Neural progenitor cell (in vitro differentiated cells): ENCODE measurements at regions not wholly inside any gene's neighbourhood (a gene's known extent, or its start where the extent isn't known, plus 50 kb on each side); places are given as distances from the start of the nearest gene placed in this dataset.

Experiments used
- DNase-seq: peaks from one replicate; pipeline ENCODE4 v3.0.0-alpha.2; 2016; ENCODE audit warnings: low spot score
- H2AFZ ChIP-seq: fragments of 200-600 bp; sonication (generic); replicated peaks from 2 replicates; pipeline ENCODE4 v1.6.1; 2016; ENCODE audit warnings: antibody characterized with exemption
- H3F3A ChIP-seq: fragments of 200-600 bp; sonication (generic); 2 replicates; pipeline ENCODE4 v1.6.1; 2016; ENCODE audit warnings: antibody characterized with exemption, low read depth
- H3K27ac ChIP-seq: fragments of 200-600 bp; sonication (generic); 2 replicates; pipeline ENCODE4 v1.5.1; 2016; ENCODE audit warnings: mild to moderate bottlenecking
- H3K27me3 ChIP-seq: fragments of 200-600 bp; sonication (generic); 2 replicates; pipeline ENCODE4 v1.6.1; 2016; ENCODE audit warnings: mild to moderate bottlenecking, moderate library complexity
- H3K36me3 ChIP-seq: fragments of 200-600 bp; sonication (generic); 2 replicates; pipeline ENCODE4 v1.5.1; 2016
- H3K4me1 ChIP-seq: fragments of 200-600 bp; sonication (generic); 2 replicates; pipeline ENCODE4 v1.6.1; 2016; ENCODE audit warnings: mixed run types
- H3K4me2 ChIP-seq: fragments of 200-600 bp; sonication (generic); 2 replicates; pipeline ENCODE4 v1.6.1; 2016
- H3K4me3 ChIP-seq: fragments of 200-600 bp; sonication (generic); 2 replicates; pipeline ENCODE4 v1.5.1; 2016
- H3K79me2 ChIP-seq: fragments of 200-600 bp; sonication (generic); 2 replicates; pipeline ENCODE4 v1.6.1; 2016; ENCODE audit warnings: low read depth
- H3K9ac ChIP-seq: fragments of 200-600 bp; sonication (generic); 2 replicates; pipeline ENCODE4 v1.6.1; 2016
- H3K9me3 ChIP-seq: fragments of 200-600 bp; sonication (generic); 2 replicates; pipeline ENCODE4 v1.5.1; 2016; ENCODE audit warnings: low read depth
- H4K20me1 ChIP-seq: fragments of 200-600 bp; sonication (generic); 2 replicates; pipeline ENCODE4 v1.6.1; 2016; ENCODE audit warnings: low read depth
- H3K27ac Mint-ChIP-seq: 3 replicates; pipeline ENCODE4 v1.8.0; 2021; ENCODE audit warnings: mixed read lengths
- H3K27me3 Mint-ChIP-seq: 2 replicates; pipeline ENCODE4 v1.8.0; 2022; ENCODE audit warnings: low read depth, mild to moderate bottlenecking, inconsistent platforms, moderate library complexity, mixed read lengths; ENCODE audit not compliant: insufficient read depth
- H3K36me3 Mint-ChIP-seq: 3 replicates; pipeline ENCODE4 v1.8.0; 2021; ENCODE audit warnings: mixed read lengths
- H3K4me1 Mint-ChIP-seq: 3 replicates; pipeline ENCODE4 v1.8.0; 2021; ENCODE audit warnings: mixed read lengths
- H3K4me3 Mint-ChIP-seq: 3 replicates; pipeline ENCODE4 v1.8.0; 2021; ENCODE audit warnings: mild to moderate bottlenecking, moderate library complexity, mixed read lengths
- H3K9me3 Mint-ChIP-seq: 3 replicates; pipeline ENCODE4 v1.8.0; 2020; ENCODE audit warnings: mixed read lengths
- EZH2 ChIP-seq: fragments of 200-600 bp; sonication (generic); IDR thresholded peaks from 2 replicates; pipeline ENCODE4 v1.6.1; 2017; ENCODE audit warnings: antibody characterized with exemption, mild to moderate bottlenecking, moderate library complexity
- EZH2phosphoT487 ChIP-seq: fragments of 200-600 bp; sonication (generic); IDR thresholded peaks from 2 replicates; pipeline ENCODE4 v1.6.1; 2017; ENCODE audit warnings: antibody characterized with exemption
- TF ChIP-seq, protein P1 (sequence below): fragments of 200-600 bp; sonication (generic); IDR thresholded peaks from 2 replicates; pipeline ENCODE4 v1.5.1; 2017; ENCODE audit warnings: antibody characterized with exemption, mild to moderate bottlenecking

DNA sequence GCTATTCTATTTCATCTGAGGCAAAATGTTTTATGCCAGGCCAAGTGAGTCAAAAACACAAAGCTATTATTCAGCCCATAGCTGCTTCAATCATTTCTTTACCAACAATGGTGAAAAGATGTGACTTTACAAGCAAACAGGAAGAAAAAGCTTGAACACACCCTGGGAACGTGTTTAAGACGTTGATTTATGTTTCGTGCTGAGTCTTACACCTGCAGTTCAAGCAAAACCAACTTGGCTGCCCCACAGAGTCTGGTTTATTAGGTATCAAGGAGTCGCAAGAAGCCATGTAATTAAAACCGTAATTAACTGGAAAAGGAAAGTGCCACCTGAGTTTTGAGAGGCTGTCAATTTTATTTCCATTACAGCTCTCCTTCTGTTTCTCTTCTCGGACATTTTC, 295.5 kb downstream of the MEIS1 start:
- H3K4me2 ChIP-seq, result no peak overlapping the region
- Mint-ChIP-seq H3K27me3 (no peaks in the 10 kb centered on the region), H3K4me1 (no peaks in the 10 kb centered on the region), H3K9me3 (no peaks in the 10 kb centered on the region), H3K36me3 (no peaks in the 10 kb centered on the region), H3K27ac (no peak overlapping the region), H3K4me3 (no peak overlapping the region)
- H3F3A ChIP-seq, result no peaks in the 10 kb centered on the region
- no peaks in the 10 kb centered on the region for H3K79me2 ChIP-seq
- no peaks in the 10 kb centered on the region for H3K27me3 ChIP-seq
- no peak overlapping the region for H3K4me3 ChIP-seq
- no peaks in the 10 kb centered on the region for H3K36me3 ChIP-seq
- H3K27ac ChIP-seq, result no peak overlapping the region
- no peak for DNase-seq
- H3K9ac ChIP-seq, result no peak overlapping the region
- no peak for TF ChIP-seq EZH2phosphoT487
- TF ChIP-seq, protein P1, sequence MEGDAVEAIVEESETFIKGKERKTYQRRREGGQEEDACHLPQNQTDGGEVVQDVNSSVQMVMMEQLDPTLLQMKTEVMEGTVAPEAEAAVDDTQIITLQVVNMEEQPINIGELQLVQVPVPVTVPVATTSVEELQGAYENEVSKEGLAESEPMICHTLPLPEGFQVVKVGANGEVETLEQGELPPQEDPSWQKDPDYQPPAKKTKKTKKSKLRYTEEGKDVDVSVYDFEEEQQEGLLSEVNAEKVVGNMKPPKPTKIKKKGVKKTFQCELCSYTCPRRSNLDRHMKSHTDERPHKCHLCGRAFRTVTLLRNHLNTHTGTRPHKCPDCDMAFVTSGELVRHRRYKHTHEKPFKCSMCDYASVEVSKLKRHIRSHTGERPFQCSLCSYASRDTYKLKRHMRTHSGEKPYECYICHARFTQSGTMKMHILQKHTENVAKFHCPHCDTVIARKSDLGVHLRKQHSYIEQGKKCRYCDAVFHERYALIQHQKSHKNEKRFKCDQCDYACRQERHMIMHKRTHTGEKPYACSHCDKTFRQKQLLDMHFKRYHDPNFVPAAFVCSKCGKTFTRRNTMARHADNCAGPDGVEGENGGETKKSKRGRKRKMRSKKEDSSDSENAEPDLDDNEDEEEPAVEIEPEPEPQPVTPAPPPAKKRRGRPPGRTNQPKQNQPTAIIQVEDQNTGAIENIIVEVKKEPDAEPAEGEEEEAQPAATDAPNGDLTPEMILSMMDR, result no peak
- no peak for TF ChIP-seq EZH2
- no peak overlapping the region for H2AFZ ChIP-seq
- H4K20me1 ChIP-seq, result no peaks in the 10 kb centered on the region
- H3K4me1 ChIP-seq, result no peaks in the 10 kb centered on the region
- no peaks in the 10 kb centered on the region for H3K9me3 ChIP-seq

- Histone ChIP-seq H2AFZ (no peak overlapping the region), H3K27me3 (no peaks in the 10 kb centered on the region), H3K36me3 (no peaks in the 10 kb centered on the region), H3K9me3 (no peaks in the 10 kb centered on the region), H3K4me1 (no peaks in the 10 kb centered on the region), H3K4me2 (no peak overlapping the region), H3F3A (no peaks in the 10 kb centered on the region), H3K4me3 (no peak overlapping the region), H3K27ac (no peak overlapping the region), H3K79me2 (no peaks in the 10 kb centered on the region), H4K20me1 (no peaks in the 10 kb centered on the region), H3K9ac (no peak overlapping the region)
- TF ChIP-seq, protein P1, result no peak
- TF ChIP-seq EZH2phosphoT487 (no peak), EZH2 (no peak)
- Mint-ChIP-seq H3K9me3 (peaks cover 2% of the 10 kb centered on the region), H3K27ac (no peak overlapping the region), H3K36me3 (no peaks in the 10 kb centered on the region), H3K27me3 (no peaks in the 10 kb centered on the region), H3K4me1 (no peaks in the 10 kb centered on the region), H3K4me3 (no peak overlapping the region)
- DNase-seq, result no peak
Observed at GRCh38 chr2:66733364-66733999, 298.6 kb downstream of the MEIS1 start.

GRCh38 chr2:66748939-66749338, 314.0 kb downstream of the MEIS1 start:
- H3K4me1 Mint-ChIP-seq, result peaks cover 7% of the 10 kb centered on the region
- Histone ChIP-seq H3K4me1 (no peaks in the 10 kb centered on the region), H3K4me3 (no peak overlapping the region), H3K79me2 (no peaks in the 10 kb centered on the region), H3K36me3 (no peaks in the 10 kb centered on the region), H3K9ac (no peak overlapping the region), H3K27ac (no peak overlapping the region), H4K20me1 (no peaks in the 10 kb centered on the region), H3K4me2 (no peak overlapping the region), H2AFZ (no peak overlapping the region), H3F3A (no peaks in the 10 kb centered on the region), H3K9me3 (no peaks in the 10 kb centered on the region), H3K27me3 (no peaks in the 10 kb centered on the region)
- peaks cover 2% of the 10 kb centered on the region for H3K27me3 Mint-ChIP-seq
- no peak for DNase-seq
- no peak overlapping the region for H3K27ac Mint-ChIP-seq
- TF ChIP-seq, protein P1, result no peak
- TF ChIP-seq EZH2 (no peak), EZH2phosphoT487 (no peak)
- H3K4me3 Mint-ChIP-seq, result no peak overlapping the region
- H3K36me3 Mint-ChIP-seq, result no peaks in the 10 kb centered on the region
- H3K9me3 Mint-ChIP-seq, result no peaks in the 10 kb centered on the region
